Kidney (tissue), 13 donors: ENCODE measurements at regions not wholly inside any gene's neighbourhood (a gene's known extent, or its start where the extent isn't known, plus 50 kb on each side); places are given as distances from the start of the nearest gene placed in this dataset.

Experiments used
- DNase-seq, 5 donors: peaks; one replicate each; pipeline ENCODE4 v3.0.0-alpha.2; 2013 to 2020
- FAIRE-seq: peaks from 2 replicates; lab custom pipeline; 2012; peaks lifted over from hg19 to GRCh38; lab: Jason Lieb, UNC
- H3K27ac ChIP-seq, 2 donors: one replicate each; pipeline ENCODE4 v1.7.0; 2013; ENCODE audit warnings: low read depth in 2 of 2, low read length in 2 of 2, inconsistent platforms in 1 of 2
- H3K27me3 ChIP-seq: one replicate; pipeline ENCODE4 v1.7.1; 2013; ENCODE audit warnings: low read length, inconsistent platforms; ENCODE audit not compliant: control insufficient read depth, insufficient read depth
- H3K36me3 ChIP-seq, 3 donors: one replicate each; pipeline versions ENCODE4 v1.7.0 to v1.7.1; 2013; ENCODE audit warnings: low read length in 3 of 3, control low read depth in 1 of 3, inconsistent platforms in 1 of 3; ENCODE audit not compliant: insufficient read depth in 3 of 3, control insufficient read depth in 2 of 3
- H3K4me1 ChIP-seq, 3 donors: one replicate each; pipeline versions ENCODE4 v1.7.0 to v1.7.1; 2013; ENCODE audit warnings: low read length in 3 of 3, inconsistent platforms in 1 of 3, low read depth in 1 of 3; ENCODE audit not compliant: control insufficient read depth in 2 of 3, insufficient read depth in 2 of 3
- H3K4me3 ChIP-seq, 3 donors: one replicate each; pipeline versions ENCODE4 v1.7.0 to v1.8.1; 2013; ENCODE audit warnings: low read length in 3 of 3, control low read depth in 1 of 3, inconsistent platforms in 1 of 3
- H3K9ac ChIP-seq, 3 donors: one replicate each; pipeline versions ENCODE4 v1.7.0 to v1.7.1; 2013; ENCODE audit warnings: low read length in 3 of 3, control low read depth in 1 of 3, inconsistent platforms in 1 of 3
- H3K9me3 ChIP-seq, 3 donors: one replicate each; pipeline versions ENCODE4 v1.7.0 to v1.7.1; 2013; ENCODE audit warnings: low read length in 3 of 3, control low read depth in 1 of 3, inconsistent platforms in 1 of 3; ENCODE audit not compliant: control insufficient read depth in 2 of 3, insufficient read depth in 1 of 3
- intact Hi-C: fragments of 100-400 bp; cut with DNase I; formaldehyde crosslinking; loops from one replicate; pipeline ENCODE4 v1.11.1; 2022
- TF ChIP-seq, protein P1 (sequence below): IDR thresholded peaks from 3 replicates; pipeline ENCODE4 v1.5.1; 2012; ENCODE audit warnings: mild to moderate bottlenecking, moderate library complexity, borderline replicate concordance; ENCODE audit not compliant: insufficient read depth; ENCODE audit errors: extremely low read depth
- donor health status: control.
- donor health status: control.
- donor health status: control.
- donor health status: control.
- donor health status: control.
- donor health status: DM: yes; HTN: yes; CAD: no.
- donor health status: Normal renal cell carcinoma (clear cell type).

DNA sequence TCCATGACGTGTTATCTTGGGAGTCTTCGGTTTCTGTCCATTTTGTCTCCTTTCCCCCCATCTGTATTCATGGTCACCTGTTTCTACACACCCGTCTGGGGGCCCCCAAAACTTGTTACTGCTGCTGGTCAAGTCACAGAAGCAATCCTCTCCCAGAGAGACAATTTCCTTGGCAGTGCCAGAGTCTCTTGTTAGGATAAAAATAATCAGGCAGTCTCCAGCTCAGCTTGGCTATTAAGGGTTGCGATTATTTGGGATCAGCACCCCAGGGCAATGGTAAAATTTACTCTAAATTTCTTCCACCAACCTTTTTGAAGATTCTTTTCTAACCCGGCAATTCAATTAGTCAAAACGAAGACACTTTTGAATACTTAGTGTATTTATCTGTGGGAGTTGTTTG is 229.1 kb upstream of the JARID2 start:
- Histone ChIP-seq H3K36me3 (no peaks in the 10 kb centered on the region), H3K9me3 (no peaks in the 10 kb centered on the region), H3K4me1 (no peaks in the 10 kb centered on the region), H3K27ac (no peak overlapping the region), H3K9ac (no peak overlapping the region), H3K4me3 (no peak overlapping the region), H3K27me3 (no peaks in the 10 kb centered on the region)
- FAIRE-seq (no peak), DNase-seq (no peak)
- TF ChIP-seq, protein P1, sequence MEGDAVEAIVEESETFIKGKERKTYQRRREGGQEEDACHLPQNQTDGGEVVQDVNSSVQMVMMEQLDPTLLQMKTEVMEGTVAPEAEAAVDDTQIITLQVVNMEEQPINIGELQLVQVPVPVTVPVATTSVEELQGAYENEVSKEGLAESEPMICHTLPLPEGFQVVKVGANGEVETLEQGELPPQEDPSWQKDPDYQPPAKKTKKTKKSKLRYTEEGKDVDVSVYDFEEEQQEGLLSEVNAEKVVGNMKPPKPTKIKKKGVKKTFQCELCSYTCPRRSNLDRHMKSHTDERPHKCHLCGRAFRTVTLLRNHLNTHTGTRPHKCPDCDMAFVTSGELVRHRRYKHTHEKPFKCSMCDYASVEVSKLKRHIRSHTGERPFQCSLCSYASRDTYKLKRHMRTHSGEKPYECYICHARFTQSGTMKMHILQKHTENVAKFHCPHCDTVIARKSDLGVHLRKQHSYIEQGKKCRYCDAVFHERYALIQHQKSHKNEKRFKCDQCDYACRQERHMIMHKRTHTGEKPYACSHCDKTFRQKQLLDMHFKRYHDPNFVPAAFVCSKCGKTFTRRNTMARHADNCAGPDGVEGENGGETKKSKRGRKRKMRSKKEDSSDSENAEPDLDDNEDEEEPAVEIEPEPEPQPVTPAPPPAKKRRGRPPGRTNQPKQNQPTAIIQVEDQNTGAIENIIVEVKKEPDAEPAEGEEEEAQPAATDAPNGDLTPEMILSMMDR = no peak
- intact Hi-C loops = no loop called here

DNA sequence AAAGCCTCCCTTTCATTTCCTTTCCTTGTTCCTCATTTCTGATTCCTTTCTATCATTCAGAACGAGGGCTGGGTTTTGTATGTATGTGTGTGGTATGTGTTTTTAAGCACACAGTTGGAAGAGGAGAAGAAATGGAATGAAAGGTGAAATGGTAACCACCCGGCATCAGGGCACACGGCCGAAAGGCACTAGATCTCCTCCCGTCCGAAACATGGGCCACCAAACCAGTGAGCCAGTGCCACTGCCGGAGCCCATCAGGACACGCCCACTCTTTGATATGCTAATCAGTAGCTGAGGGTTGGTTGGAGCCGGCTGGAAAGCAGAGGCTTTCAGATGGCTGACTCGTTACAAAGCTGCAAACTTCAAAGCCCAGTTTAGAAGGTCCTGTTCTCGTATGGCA is 228.6 kb upstream of the JARID2 start:
- Histone ChIP-seq H3K27ac (no peak overlapping the region), H3K36me3 (no peaks in the 10 kb centered on the region), H3K9ac (no peak overlapping the region), H3K27me3 (no peaks in the 10 kb centered on the region), H3K9me3 (no peaks in the 10 kb centered on the region), H3K4me3 (no peak overlapping the region), H3K4me1 (no peaks in the 10 kb centered on the region)
- peak in 3 of 5 donors; percentile 37 to 66 (median 59) for DNase-seq
- TF ChIP-seq, protein P1 = no peak
- no peak for FAIRE-seq
- intact Hi-C loops = no loop called here

DNA sequence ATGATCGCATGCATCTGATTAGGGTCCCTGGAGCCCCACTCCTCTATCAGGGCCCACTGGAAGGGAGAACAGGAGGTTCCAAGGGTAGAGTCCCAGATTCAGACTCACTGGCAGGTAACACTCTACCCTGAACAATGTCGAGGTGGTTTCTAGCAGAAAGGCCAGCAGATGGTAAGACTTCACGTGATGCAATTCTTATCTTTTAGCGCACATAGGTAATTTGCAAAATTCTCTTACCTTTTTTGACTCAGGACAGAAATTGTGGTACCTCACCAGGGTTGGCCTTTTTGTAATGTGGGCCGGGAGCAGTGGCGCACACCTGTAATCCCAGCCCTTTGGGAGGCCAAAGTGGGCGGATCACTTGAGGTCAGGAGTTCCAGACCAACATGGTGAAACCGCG is 228.1 kb upstream of the JARID2 start:
- Histone ChIP-seq H3K36me3 (no peaks in the 10 kb centered on the region), H3K4me3 (no peak overlapping the region), H3K27ac (no peak overlapping the region), H3K9me3 (no peaks in the 10 kb centered on the region), H3K9ac (no peak overlapping the region), H3K27me3 (no peaks in the 10 kb centered on the region), H3K4me1 (no peaks in the 10 kb centered on the region)
- no peak for FAIRE-seq
- intact Hi-C loops = no loop called here
- TF ChIP-seq, protein P1 = no peak
- no peak for DNase-seq

GRCh38 chr6:15020119-15020770 is 225.6 kb upstream of the JARID2 start:
- FAIRE-seq (no peak), DNase-seq (no peak)
- TF ChIP-seq, protein P1 = no peak

More at GRCh38 chr6:15020119-15020770, 225.6 kb upstream of the JARID2 start:
- Histone ChIP-seq H3K4me1 (no peaks in the 10 kb centered on the region), H3K9me3 (no peaks in the 10 kb centered on the region), H3K27ac (no peak overlapping the region), H3K36me3 (no peaks in the 10 kb centered on the region), H3K4me3 (no peak overlapping the region), H3K27me3 (no peaks in the 10 kb centered on the region), H3K9ac (no peak overlapping the region)
- intact Hi-C loops = no loop called here
